Erythroblast (primary cell): ENCODE measurements at regions not wholly inside any gene's neighbourhood (a gene's known extent, or its start where the extent isn't known, plus 50 kb on each side); places are given as distances from the start of the nearest gene placed in this dataset.

Source experiments
- GATA1 ChIP-seq: IDR thresholded peaks from 2 replicates; pipeline ENCODE4 v1.6.1; 2011; ENCODE audit warnings: low read depth, mild to moderate bottlenecking, control low read depth, low read length, moderate library complexity
- POLR2A ChIP-seq: IDR thresholded peaks from 2 replicates; pipeline ENCODE4 v1.6.1; 2011; ENCODE audit warnings: mild to moderate bottlenecking, low read length

DNA sequence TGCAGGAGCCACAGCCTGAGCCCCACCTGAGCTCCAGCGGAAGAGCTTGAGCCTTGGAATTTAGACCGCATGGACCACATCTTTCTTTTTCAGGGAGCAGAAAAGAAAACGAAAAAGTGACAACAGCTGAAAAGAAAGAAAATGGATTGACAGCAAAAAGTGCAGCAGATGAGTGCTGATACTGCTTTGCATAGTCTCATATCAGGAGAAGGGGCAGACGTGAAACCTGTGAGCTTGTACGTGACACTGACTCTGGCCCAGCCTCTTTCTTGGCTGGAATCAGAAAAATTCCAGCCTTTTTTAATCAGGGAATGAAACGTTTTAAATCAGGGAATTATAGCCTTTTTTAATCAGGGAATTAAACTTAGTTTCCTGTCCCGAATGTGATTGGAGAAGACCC is 1296.5 kb downstream of the TMEM121 start:
- TF ChIP-seq POLR2A (no peak), GATA1 (no peak)
